Activated CD4-positive, alpha-beta memory T cell treated with anti-CD3 and anti-CD28 coated beads for 36 hours (primary cell): ENCODE measurements at regions not wholly inside any gene's neighbourhood (a gene's known extent, or its start where the extent isn't known, plus 50 kb on each side); places are given as distances from the start of the nearest gene placed in this dataset.
"Not testable (repeated sequence)": the region's sequence is repeated elsewhere in the genome, so short reads cannot be mapped to it uniquely, and the experiment has no call there.

Experiments
- CTCF ChIA-PET: fragments of 350-600 bp; sonication (Branson Sonifier 250); formaldehyde crosslinking; loops from one replicate; lab custom pipeline; 2021; ENCODE audit warnings: antibody characterized with exemption, inconsistent platforms; lab: Charles Lee
- POLR2A ChIA-PET: fragments of 350-600 bp; sonication (Branson Sonifier 250); formaldehyde crosslinking; loops from one replicate; lab custom pipeline; 2021; ENCODE audit warnings: antibody characterized with exemption; lab: Charles Lee
- DNase-seq: peaks from one replicate; pipeline ENCODE4 v3.0.0-alpha.2; 2020
- H3K27ac Mint-ChIP-seq: one replicate; pipeline ENCODE4 v1.8.0; 2021; ENCODE audit warnings: mixed read lengths
- H3K27me3 Mint-ChIP-seq: one replicate; pipeline ENCODE4 v1.8.0; 2021; ENCODE audit warnings: mixed read lengths
- H3K36me3 Mint-ChIP-seq: one replicate; pipeline ENCODE4 v1.8.0; 2021; ENCODE audit warnings: mixed read lengths
- H3K4me1 Mint-ChIP-seq: one replicate; pipeline ENCODE4 v1.8.0; 2021; ENCODE audit warnings: low read depth, mixed read lengths
- H3K4me3 Mint-ChIP-seq: one replicate; pipeline ENCODE4 v1.8.0; 2021; ENCODE audit warnings: mild to moderate bottlenecking, mixed read lengths
- H3K9me3 Mint-ChIP-seq: one replicate; pipeline ENCODE4 v1.8.0; 2021; ENCODE audit warnings: mixed read lengths
- intact Hi-C: fragments of 100-400 bp; cut with micrococcal nuclease; formaldehyde crosslinking; loops from one replicate; pipeline ENCODE4 v1.15.1; 2023

DNA sequence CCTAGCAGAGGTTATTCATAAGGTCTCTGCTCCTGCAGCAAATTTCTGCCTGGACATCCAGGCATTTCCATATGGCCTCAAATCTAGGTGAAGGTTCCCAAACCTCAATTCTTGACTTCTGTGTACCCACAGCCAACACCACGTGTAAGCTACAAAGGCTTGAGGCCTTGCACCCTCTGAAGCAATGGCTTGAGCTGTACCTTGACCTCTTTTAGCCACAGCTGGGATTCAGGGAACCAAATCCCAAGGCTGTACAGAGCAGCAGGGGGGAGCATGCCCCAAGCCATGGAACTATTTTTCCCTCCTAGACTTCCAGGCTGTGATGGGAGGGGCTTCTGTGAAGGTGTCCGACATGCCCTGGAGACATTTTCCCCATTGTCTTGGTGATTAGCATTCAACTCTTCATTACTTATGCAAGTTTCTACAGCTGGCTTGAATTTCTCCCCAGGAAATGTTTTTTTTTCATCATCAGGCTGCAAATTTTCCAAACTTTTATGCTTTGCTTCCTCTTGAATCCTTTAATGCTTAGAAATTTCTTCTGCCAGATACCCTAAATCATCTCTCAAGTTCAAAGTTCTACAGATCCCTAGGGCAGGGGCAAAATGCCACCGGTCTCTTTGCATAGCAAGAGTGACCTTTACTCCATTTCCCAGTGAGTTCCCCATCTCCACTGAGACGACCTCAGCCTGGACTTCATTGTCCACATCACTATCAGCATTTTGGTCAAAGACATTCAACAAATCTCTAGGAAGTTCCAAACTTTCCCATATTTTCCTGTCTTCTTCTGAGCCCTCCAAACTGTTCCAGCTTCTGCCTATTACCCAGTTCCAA is 1148.9 kb downstream of the SORCS1 start:
- H3K27ac Mint-ChIP-seq, CTCF ChIA-PET, DNase-seq, H3K36me3 Mint-ChIP-seq, H3K27me3 Mint-ChIP-seq, H3K4me1 Mint-ChIP-seq, POLR2A ChIA-PET, intact Hi-C loops, H3K4me3 Mint-ChIP-seq: not testable (repeated sequence)
- H3K9me3 Mint-ChIP-seq: peaks cover 20% of the 10 kb centered on the region

DNA sequence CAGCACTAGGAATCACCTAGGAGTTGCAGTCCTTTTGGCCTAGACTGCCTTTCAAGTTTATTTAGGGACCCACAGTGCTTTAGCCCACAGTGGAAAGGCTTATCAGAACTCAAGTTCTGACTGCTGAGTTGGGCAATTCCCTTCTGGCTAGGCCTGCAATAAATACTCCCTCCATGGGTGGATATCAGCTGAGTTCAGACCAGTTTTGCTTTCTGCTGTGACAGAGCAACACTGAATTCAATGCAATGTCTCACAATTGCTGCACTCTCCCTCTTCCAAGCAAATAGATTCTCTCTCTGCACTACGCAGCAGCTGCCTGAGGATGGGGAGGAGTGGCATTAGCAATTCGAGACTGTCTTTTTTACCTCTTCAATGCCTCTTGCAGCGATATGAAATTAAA is 1153.3 kb downstream of the SORCS1 start:
- ChIA-PET POLR2A (no interaction called here), CTCF (no interaction called here)
- H3K9me3 Mint-ChIP-seq: peaks cover 16% of the 10 kb centered on the region
- no peak overlapping the region for H3K4me3 Mint-ChIP-seq
- no peaks in the 10 kb centered on the region for H3K36me3 Mint-ChIP-seq
- DNase-seq: no peak
- no peaks in the 10 kb centered on the region for H3K27me3 Mint-ChIP-seq
- H3K27ac Mint-ChIP-seq: no peak overlapping the region
- no peaks in the 10 kb centered on the region for H3K4me1 Mint-ChIP-seq
- intact Hi-C loops: no loop called here

GRCh38 chr10:106000721-106001120 is 1163.8 kb downstream of the SORCS1 start:
- Mint-ChIP-seq H3K27ac (no peak overlapping the region), H3K4me3 (no peak overlapping the region), H3K27me3 (no peaks in the 10 kb centered on the region), H3K4me1 (no peaks in the 10 kb centered on the region), H3K36me3 (no peaks in the 10 kb centered on the region), H3K9me3 (peaks cover 2% of the 10 kb centered on the region)
- DNase-seq: no peak
- ChIA-PET CTCF (no interaction called here), POLR2A (no interaction called here)
- intact Hi-C loops: no loop called here

- no peak for DNase-seq
- Mint-ChIP-seq H3K4me3 (no peak overlapping the region), H3K36me3 (no peaks in the 10 kb centered on the region), H3K27me3 (no peaks in the 10 kb centered on the region), H3K4me1 (no peaks in the 10 kb centered on the region), H3K27ac (no peak overlapping the region), H3K9me3 (peaks cover 12% of the 10 kb centered on the region)
- ChIA-PET POLR2A (no interaction called here), CTCF (no interaction called here)
- intact Hi-C loops: no loop called here
Observed at GRCh38 chr10:105993609-105994008, 1170.9 kb downstream of the SORCS1 start.

- no peaks in the 10 kb centered on the region for H3K4me1 Mint-ChIP-seq
- H3K36me3 Mint-ChIP-seq: no peaks in the 10 kb centered on the region
- H3K27me3 Mint-ChIP-seq: no peaks in the 10 kb centered on the region
- peaks cover 12% of the 10 kb centered on the region for H3K9me3 Mint-ChIP-seq
- H3K4me3 Mint-ChIP-seq: no peak overlapping the region
- POLR2A ChIA-PET: no interaction called here
- no peak overlapping the region for H3K27ac Mint-ChIP-seq
- no peak for DNase-seq
- intact Hi-C loops: no loop called here
- CTCF ChIA-PET: no interaction called here
Observed at GRCh38 chr10:105992928-105993327, 1171.6 kb downstream of the SORCS1 start.

DNA sequence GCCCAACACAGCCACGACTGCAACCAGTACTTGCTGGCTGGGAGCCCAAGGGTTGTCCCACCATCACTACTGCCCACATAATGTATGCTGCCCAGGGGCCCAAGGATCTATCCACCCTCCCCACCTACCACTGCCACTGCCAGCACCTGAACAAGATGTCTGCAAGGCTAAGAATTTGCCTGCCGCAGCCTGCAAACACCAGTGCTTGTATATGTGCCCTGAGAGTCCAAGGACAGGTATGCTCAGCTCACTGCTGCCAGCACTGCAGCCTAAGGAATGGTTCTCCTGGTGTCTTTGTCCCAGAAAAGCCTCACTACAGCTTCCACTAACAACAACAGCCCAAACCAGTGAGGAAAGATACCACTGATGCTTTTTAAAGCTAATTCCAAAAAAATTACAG is 1174.0 kb downstream of the SORCS1 start:
- H3K9me3 Mint-ChIP-seq: peaks cover 10% of the 10 kb centered on the region
- no peak for DNase-seq
- POLR2A ChIA-PET: no interaction called here
- CTCF ChIA-PET: no interaction called here
- H3K4me1 Mint-ChIP-seq: no peaks in the 10 kb centered on the region
- H3K4me3 Mint-ChIP-seq: no peak overlapping the region
- H3K27me3 Mint-ChIP-seq: no peaks in the 10 kb centered on the region
- no peak overlapping the region for H3K27ac Mint-ChIP-seq
- no peaks in the 10 kb centered on the region for H3K36me3 Mint-ChIP-seq
- intact Hi-C loops: no loop called here

- no peaks in the 10 kb centered on the region for H3K36me3 Mint-ChIP-seq
- intact Hi-C loops: no loop called here
- no peak for DNase-seq
- ChIA-PET POLR2A (no interaction called here), CTCF (no interaction called here)
- no peaks in the 10 kb centered on the region for H3K27me3 Mint-ChIP-seq
- H3K9me3 Mint-ChIP-seq: peaks cover 10% of the 10 kb centered on the region
- no peaks in the 10 kb centered on the region for H3K4me1 Mint-ChIP-seq
- H3K4me3 Mint-ChIP-seq: no peak overlapping the region
- no peak overlapping the region for H3K27ac Mint-ChIP-seq
Observed at GRCh38 chr10:105989995-105990394, 1174.5 kb downstream of the SORCS1 start.

DNA sequence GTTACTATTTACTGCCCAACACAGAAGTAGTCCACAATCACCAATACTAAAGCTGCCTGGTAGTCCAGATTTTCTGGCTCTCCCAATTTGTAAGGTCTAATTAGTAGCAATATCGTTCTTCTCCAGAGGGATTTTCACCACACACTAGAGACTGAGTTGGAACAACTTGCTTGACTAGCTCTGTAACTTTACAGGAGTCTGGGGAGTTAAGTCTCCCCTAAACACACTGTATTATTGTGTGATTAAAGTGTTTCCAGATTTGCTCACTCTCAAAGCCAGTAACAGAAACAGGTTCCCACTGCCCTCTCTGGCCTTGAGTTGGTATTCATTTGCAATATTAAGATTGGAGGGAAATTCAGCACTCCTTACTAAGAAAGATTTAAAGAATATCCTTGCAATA is 1175.7 kb downstream of the SORCS1 start:
- Mint-ChIP-seq H3K36me3 (no peaks in the 10 kb centered on the region), H3K27ac (no peak overlapping the region), H3K4me3 (no peak overlapping the region), H3K27me3 (no peaks in the 10 kb centered on the region), H3K4me1 (no peaks in the 10 kb centered on the region), H3K9me3 (peaks cover 10% of the 10 kb centered on the region)
- no peak for DNase-seq
- POLR2A ChIA-PET: no interaction called here
- CTCF ChIA-PET: no interaction called here
- intact Hi-C loops: no loop called here

- peaks cover 10% of the 10 kb centered on the region for H3K9me3 Mint-ChIP-seq
- no peak overlapping the region for H3K27ac Mint-ChIP-seq
- no peak overlapping the region for H3K4me3 Mint-ChIP-seq
- no peaks in the 10 kb centered on the region for H3K27me3 Mint-ChIP-seq
- no peaks in the 10 kb centered on the region for H3K4me1 Mint-ChIP-seq
- intact Hi-C loops: no loop called here
- POLR2A ChIA-PET: no interaction called here
- no peak for DNase-seq
- H3K36me3 Mint-ChIP-seq: no peaks in the 10 kb centered on the region
- CTCF ChIA-PET: no interaction called here
Observed at GRCh38 chr10:105986912-105987635, 1177.4 kb downstream of the SORCS1 start.

GRCh38 chr10:105986486-105986885 is 1178.0 kb downstream of the SORCS1 start:
- POLR2A ChIA-PET: no interaction called here
- Mint-ChIP-seq H3K36me3 (no peaks in the 10 kb centered on the region), H3K4me3 (no peak overlapping the region), H3K9me3 (peaks cover 10% of the 10 kb centered on the region), H3K27me3 (no peaks in the 10 kb centered on the region), H3K27ac (no peak overlapping the region), H3K4me1 (no peaks in the 10 kb centered on the region)
- no peak for DNase-seq
- CTCF ChIA-PET: no interaction called here
- intact Hi-C loops: no loop called here

- Mint-ChIP-seq H3K9me3 (peaks cover 3% of the 10 kb centered on the region), H3K27ac (no peak overlapping the region)
Observed at GRCh38 chr10:105982735-105983134, 1181.8 kb downstream of the SORCS1 start.

GRCh38 chr10:105981679-105982078 is 1182.8 kb downstream of the SORCS1 start:
- intact Hi-C loops: no loop called here
- Mint-ChIP-seq H3K4me3 (no peak overlapping the region), H3K36me3 (no peaks in the 10 kb centered on the region), H3K9me3 (peaks cover 3% of the 10 kb centered on the region), H3K4me1 (no peaks in the 10 kb centered on the region), H3K27me3 (no peaks in the 10 kb centered on the region), H3K27ac (no peak overlapping the region)
- CTCF ChIA-PET: no interaction called here
- DNase-seq: no peak
- POLR2A ChIA-PET: no interaction called here

More at GRCh38 chr10:105982735-105983134, 1181.8 kb downstream of the SORCS1 start:
- Mint-ChIP-seq H3K4me3 (no peak overlapping the region), H3K36me3 (no peaks in the 10 kb centered on the region), H3K4me1 (no peaks in the 10 kb centered on the region), H3K27me3 (no peaks in the 10 kb centered on the region)
- ChIA-PET CTCF (no interaction called here), POLR2A (no interaction called here)
- no peak for DNase-seq
- intact Hi-C loops: no loop called here
